Adipocyte (in vitro differentiated cells): ENCODE measurements at regions not wholly inside any gene's neighbourhood (a gene's known extent, or its start where the extent isn't known, plus 50 kb on each side); places are given as distances from the start of the nearest gene placed in this dataset.

Source experiments
- DNase-seq: peaks from one replicate; pipeline ENCODE4 v3.0.0-alpha.2; 2015; ENCODE audit warnings: low read depth
- H3K27me3 ChIP-seq: replicated peaks from 2 replicates; pipeline ENCODE4 v1.7.0; 2013; ENCODE audit warnings: mild to moderate bottlenecking, low read length, moderate library complexity; ENCODE audit not compliant: control insufficient read depth, insufficient read depth
- H3K36me3 ChIP-seq: 2 replicates; pipeline ENCODE4 v1.7.0; 2013; ENCODE audit warnings: low read length, mild to moderate bottlenecking, moderate library complexity; ENCODE audit not compliant: control insufficient read depth, insufficient read depth, severe bottlenecking
- H3K4me1 ChIP-seq: 2 replicates; pipeline ENCODE4 v1.7.0; 2013; ENCODE audit warnings: mild to moderate bottlenecking, low read length, moderate library complexity; ENCODE audit not compliant: control insufficient read depth, insufficient read depth
- H3K4me3 ChIP-seq: 2 replicates; pipeline ENCODE4 v1.7.0; 2013; ENCODE audit warnings: mild to moderate bottlenecking, low read length, moderate library complexity
- H3K9ac ChIP-seq: 2 replicates; pipeline ENCODE4 v1.7.0; 2013; ENCODE audit warnings: mild to moderate bottlenecking, low read length, moderate library complexity
- H3K9me3 ChIP-seq: 2 replicates; pipeline ENCODE4 v1.7.0; 2013; ENCODE audit warnings: mild to moderate bottlenecking, low read length, moderate library complexity; ENCODE audit not compliant: control insufficient read depth

DNA sequence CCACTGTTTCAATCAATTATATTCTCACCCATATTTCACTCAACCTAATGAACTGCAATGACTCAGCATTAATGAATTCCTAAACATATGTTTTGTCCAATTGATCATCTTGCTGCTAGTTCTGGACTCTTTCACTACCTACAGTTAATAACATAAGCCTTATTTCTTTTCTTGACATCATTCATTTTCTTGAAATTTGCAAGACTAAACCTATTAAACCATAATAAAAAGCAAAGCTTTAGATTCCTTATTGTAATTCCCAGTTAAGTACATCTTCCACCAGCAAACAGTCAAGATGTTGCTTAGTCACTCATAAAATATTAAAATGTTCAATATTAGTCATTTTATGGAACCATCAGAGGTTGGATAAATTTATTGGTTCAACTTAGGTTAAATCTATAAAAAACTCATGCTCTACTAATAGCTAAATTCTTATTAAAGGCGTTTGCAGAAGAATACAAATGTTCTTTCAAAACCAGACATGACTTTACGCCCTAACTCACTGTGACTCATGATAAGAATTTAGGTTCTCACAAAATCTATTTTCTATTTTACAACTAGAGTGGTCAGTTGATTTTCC lies 599.4 kb downstream of the RNF144A start:
- Histone ChIP-seq H3K36me3 (no peaks in the 10 kb centered on the region), H3K4me3 (peak overlapping the region; percentile 60), H3K27me3 (no peaks in the 10 kb centered on the region), H3K9ac (no peak overlapping the region), H3K4me1 (peaks cover 8% of the 10 kb centered on the region), H3K9me3 (no peaks in the 10 kb centered on the region)
- no peak for DNase-seq

DNA sequence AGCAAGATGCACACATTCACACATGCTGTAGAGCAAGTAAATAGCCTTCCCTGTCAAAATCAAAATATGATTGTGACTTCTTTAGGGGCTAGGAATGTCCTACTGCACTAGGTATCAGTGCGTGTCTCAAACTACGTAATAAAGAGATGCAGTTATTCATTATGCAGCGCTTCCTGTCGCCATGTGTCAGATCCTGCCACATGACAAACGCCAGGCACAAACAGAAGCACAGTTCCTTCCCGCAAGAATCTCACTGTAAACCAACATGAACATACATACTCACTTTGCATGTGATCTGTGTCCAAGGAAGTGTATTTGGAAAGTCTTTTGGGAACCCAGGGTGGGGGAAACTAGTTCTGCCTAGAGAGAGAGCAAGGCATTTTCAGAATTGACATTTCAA lies 599.9 kb downstream of the RNF144A start:
- Histone ChIP-seq H3K4me1 (peaks cover 8% of the 10 kb centered on the region), H3K9me3 (no peaks in the 10 kb centered on the region), H3K27me3 (no peaks in the 10 kb centered on the region), H3K9ac (peak overlapping the region; percentile 14), H3K36me3 (no peaks in the 10 kb centered on the region), H3K4me3 (peak overlapping the region; percentile 60)
- no peak for DNase-seq

DNA sequence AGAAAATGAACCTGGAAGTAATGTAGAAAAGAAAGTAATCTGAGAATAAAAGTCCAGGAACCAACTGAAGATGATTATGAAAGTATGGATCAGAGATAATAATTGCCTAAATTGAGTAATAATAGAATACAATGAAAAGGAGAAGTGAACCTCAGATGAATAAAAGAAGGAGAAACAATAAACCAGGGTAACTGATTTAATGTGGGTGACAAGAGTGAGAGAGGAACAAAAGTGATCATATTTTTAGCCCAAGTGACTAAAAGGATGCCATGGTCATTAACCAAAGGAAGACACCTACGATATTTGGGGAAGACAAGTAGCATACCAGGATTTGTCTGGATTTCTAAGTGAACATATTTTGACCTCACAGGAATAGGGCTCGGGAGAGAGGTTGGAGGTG lies 600.6 kb downstream of the RNF144A start:
- Histone ChIP-seq H3K9ac (no peak overlapping the region), H3K4me3 (no peak overlapping the region), H3K36me3 (no peaks in the 10 kb centered on the region), H3K9me3 (no peaks in the 10 kb centered on the region), H3K27me3 (no peaks in the 10 kb centered on the region), H3K4me1 (peaks cover 8% of the 10 kb centered on the region)
- DNase-seq, result no peak

GRCh38 chr2:7523481-7524120 lies 606.4 kb downstream of the RNF144A start:
- H3K36me3 ChIP-seq, result no peaks in the 10 kb centered on the region
- H3K9me3 ChIP-seq, result peaks cover 2% of the 10 kb centered on the region
- no peaks in the 10 kb centered on the region for H3K27me3 ChIP-seq
- H3K4me1 ChIP-seq, result peaks cover 9% of the 10 kb centered on the region
- peak; percentile 39 for DNase-seq
- H3K9ac ChIP-seq, result no peak overlapping the region
- no peak overlapping the region for H3K4me3 ChIP-seq

DNA sequence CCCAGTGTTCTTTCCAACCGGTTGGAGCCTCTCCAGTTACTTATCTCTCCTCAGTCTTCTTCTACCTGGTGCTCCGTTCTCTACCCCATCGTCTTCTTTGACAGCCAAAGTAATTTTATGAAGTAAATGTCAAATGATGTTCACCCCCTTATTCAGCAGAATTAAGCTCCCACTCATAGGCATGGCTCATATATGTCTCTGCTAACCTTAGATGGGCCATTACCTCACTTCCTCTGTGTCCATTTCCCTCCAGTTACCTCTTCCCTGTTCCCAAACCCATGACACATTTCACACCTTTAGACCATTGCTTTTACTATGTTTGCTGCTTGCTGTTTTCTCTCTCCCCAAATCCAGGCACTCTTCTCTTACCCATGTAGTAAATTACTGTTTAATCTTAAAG lies 607.0 kb downstream of the RNF144A start:
- Histone ChIP-seq H3K9ac (no peak overlapping the region), H3K4me3 (no peak overlapping the region), H3K27me3 (no peaks in the 10 kb centered on the region), H3K4me1 (peaks cover 9% of the 10 kb centered on the region), H3K9me3 (peaks cover 5% of the 10 kb centered on the region), H3K36me3 (no peaks in the 10 kb centered on the region)
- no peak for DNase-seq

DNA sequence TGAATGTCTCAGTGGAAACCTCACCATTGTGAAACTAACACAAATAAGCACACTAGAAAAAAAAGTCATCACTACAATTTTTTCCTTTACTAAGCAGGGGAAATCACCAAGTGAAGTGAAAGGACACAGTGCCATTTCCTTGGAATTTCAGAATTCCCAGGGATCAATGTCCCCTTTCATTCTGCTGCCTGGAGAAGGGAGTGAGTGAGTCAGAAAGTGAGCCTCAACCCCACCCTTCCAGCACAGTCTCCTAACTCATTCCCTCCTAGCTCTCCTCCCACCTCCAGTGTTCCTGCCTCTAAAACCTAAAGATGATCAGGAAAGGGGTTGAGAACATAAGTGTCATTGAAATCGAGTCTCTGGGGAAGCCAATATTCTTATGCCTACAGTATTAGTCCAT lies 608.5 kb downstream of the RNF144A start:
- H3K9ac ChIP-seq, result no peak overlapping the region
- no peak overlapping the region for H3K4me3 ChIP-seq
- no peaks in the 10 kb centered on the region for H3K36me3 ChIP-seq
- no peaks in the 10 kb centered on the region for H3K27me3 ChIP-seq
- peaks cover 9% of the 10 kb centered on the region for H3K4me1 ChIP-seq
- no peak for DNase-seq
- peaks cover 10% of the 10 kb centered on the region for H3K9me3 ChIP-seq

- Histone ChIP-seq H3K9ac (no peak overlapping the region), H3K9me3 (peaks cover 19% of the 10 kb centered on the region), H3K4me3 (no peak overlapping the region), H3K4me1 (peaks cover 9% of the 10 kb centered on the region), H3K36me3 (no peaks in the 10 kb centered on the region), H3K27me3 (no peaks in the 10 kb centered on the region)
- DNase-seq, result no peak
Observed at GRCh38 chr2:7527165-7527722, 610.0 kb downstream of the RNF144A start.

DNA sequence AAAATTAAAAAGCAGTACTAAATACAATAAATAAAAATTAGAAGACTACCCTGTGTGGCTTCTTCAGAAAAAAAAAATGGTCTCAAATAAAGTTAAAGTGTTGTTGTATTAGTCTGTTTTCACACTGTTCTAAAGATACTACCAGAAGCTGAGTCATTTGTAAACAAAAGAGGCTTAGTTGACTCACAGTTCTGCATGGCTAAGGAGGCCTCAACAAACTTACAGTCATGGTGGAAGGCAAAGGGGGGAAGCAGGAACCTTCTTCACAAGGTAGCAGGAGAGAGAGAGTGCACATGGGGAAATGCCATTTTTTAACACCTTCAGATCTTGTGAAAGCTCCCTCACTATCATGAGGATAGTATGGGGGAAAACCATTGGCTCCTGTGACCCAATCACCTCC lies 612.8 kb downstream of the RNF144A start:
- Histone ChIP-seq H3K27me3 (no peaks in the 10 kb centered on the region), H3K9ac (no peak overlapping the region), H3K36me3 (no peaks in the 10 kb centered on the region), H3K4me3 (no peak overlapping the region), H3K4me1 (no peaks in the 10 kb centered on the region), H3K9me3 (peaks cover 19% of the 10 kb centered on the region)
- DNase-seq, result peak; percentile 34

DNA sequence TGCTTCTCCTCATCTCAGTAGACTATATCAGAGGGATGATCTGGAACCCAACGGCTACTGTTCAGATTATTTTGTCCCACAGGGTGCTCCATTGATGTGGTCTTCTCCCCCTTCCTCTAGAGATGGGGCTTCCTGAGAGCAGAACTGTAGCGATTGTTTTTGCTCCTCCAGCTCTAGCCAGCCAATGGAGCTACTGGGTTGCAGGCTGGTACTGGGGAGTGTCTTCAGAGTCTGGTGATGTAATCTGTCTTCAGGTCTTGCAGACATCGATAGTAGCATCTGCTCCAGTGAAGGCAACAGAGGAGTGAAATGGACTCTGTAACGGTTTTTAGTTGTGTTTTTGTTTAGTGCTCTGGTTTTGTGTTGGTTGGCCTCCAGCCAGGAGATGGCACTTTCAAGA lies 621.9 kb downstream of the RNF144A start:
- H3K9ac ChIP-seq, result no peak overlapping the region
- no peaks in the 10 kb centered on the region for H3K27me3 ChIP-seq
- no peak overlapping the region for H3K4me3 ChIP-seq
- no peaks in the 10 kb centered on the region for H3K4me1 ChIP-seq
- H3K36me3 ChIP-seq, result no peaks in the 10 kb centered on the region
- H3K9me3 ChIP-seq, result no peaks in the 10 kb centered on the region
- DNase-seq, result no peak

GRCh38 chr2:7539760-7540159 lies 622.5 kb downstream of the RNF144A start:
- Histone ChIP-seq H3K9me3 (no peaks in the 10 kb centered on the region), H3K27me3 (no peaks in the 10 kb centered on the region), H3K36me3 (no peaks in the 10 kb centered on the region), H3K9ac (no peak overlapping the region), H3K4me1 (no peaks in the 10 kb centered on the region), H3K4me3 (no peak overlapping the region)
- peak; percentile 64 for DNase-seq

DNA sequence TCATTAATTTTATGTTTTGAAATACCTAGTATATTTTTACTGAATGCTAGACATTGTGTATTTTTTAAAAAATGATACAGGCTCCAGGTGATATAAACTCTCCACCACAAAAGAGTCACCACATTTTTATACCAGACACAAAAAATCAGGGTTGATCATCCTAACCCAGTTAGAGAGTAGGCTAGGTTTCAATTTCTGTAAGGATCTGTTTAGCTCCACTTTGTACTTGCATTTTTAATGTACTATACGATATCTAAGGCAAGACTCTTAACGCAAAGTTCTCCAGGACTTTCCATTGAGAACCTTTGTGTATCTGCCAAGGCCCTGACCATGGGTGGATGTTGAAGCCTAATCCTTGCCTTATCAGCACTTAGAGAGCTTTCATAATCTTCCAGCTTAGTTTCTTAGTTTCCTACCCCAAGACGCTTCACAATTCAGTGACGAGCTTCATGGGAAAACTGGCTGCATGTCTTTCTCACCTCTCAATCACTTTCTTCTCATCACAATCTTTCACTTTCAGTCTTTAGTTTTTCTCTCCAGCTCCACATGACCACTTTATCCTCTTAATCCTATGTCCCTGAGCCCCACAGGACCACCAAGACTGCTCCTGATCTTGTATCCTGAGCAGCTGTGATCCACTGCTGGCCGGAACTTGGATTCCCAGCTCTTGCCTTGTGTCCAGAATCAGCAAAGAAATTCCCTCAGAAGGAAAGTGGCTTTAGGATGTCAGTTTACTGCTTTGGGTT lies 635.8 kb downstream of the RNF144A start:
- no peak overlapping the region for H3K4me3 ChIP-seq
- no peaks in the 10 kb centered on the region for H3K4me1 ChIP-seq
- H3K9me3 ChIP-seq, result no peaks in the 10 kb centered on the region
- no peak overlapping the region for H3K9ac ChIP-seq
- no peak for DNase-seq
- H3K36me3 ChIP-seq, result no peaks in the 10 kb centered on the region
- no peaks in the 10 kb centered on the region for H3K27me3 ChIP-seq
